HG02943 (cell line): ENCODE measurements at regions not wholly inside any gene's neighbourhood (a gene's known extent, or its start where the extent isn't known, plus 50 kb on each side); places are given as distances from the start of the nearest gene placed in this dataset.

Experiments
- ATAC-seq: cut with Tn5 transposase; IDR thresholded peaks from one replicate; pipeline ENCODE4 v1.9.1; 2021; ENCODE audit warnings: mild to moderate bottlenecking, low read depth, moderate library complexity; ENCODE audit not compliant: unreplicated experiment

DNA sequence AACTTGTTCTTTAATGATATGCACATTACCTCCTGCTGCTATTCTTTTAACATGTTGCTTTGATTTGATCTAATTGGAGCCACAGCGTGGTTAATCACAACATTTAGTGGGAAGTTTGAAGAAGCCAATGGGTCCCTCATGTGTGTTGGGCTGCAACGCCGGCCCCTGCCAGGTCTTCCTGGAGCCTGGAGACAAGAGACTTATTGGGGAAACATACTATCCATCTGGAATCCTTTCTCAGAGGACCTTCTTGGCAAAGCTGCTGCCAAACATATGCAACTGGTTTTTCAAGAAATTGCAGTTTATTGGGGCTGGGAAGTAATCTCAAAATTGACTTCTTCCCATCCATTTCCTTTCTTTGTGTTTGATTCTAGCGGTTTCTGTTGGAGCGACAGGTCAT is 396.3 kb upstream of the PROK2 start:
- ATAC-seq: no peak

DNA sequence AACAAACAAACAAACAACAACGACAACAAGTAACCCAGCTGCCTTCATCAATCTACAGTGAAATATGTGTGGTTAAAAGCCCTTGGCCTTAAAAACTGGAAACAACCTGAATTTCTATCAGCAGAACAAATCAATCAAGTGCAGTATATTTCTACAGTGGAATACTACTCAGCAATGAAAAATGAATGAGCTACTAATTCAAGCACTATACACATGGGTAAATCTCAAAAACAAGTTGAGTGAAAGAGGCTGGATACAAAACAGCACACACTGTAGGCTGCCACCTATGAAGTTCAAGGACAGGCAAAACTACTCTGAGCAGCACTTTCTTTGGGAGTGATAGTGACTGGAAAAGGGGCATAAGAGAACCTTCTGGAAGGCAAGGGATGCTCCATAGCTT is 395.5 kb upstream of the PROK2 start:
- no peak for ATAC-seq

DNA sequence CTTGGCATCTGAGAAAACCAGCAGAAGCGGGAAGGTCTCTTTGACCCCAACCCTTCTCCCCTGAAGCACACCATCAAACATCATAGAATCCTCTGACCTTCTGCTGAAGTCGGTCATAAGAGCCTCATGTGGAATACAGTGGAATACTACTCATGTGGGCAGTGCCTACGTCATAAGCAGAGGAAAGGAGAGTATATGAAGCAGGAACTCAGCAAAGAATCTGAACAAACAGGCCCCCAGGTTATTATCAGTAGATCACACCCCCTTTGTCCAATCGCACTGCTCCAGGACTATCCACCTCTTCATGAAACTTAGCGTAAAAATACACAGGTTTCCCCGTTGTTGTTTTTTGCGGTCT is 394.1 kb upstream of the PROK2 start:
- ATAC-seq: no peak

DNA sequence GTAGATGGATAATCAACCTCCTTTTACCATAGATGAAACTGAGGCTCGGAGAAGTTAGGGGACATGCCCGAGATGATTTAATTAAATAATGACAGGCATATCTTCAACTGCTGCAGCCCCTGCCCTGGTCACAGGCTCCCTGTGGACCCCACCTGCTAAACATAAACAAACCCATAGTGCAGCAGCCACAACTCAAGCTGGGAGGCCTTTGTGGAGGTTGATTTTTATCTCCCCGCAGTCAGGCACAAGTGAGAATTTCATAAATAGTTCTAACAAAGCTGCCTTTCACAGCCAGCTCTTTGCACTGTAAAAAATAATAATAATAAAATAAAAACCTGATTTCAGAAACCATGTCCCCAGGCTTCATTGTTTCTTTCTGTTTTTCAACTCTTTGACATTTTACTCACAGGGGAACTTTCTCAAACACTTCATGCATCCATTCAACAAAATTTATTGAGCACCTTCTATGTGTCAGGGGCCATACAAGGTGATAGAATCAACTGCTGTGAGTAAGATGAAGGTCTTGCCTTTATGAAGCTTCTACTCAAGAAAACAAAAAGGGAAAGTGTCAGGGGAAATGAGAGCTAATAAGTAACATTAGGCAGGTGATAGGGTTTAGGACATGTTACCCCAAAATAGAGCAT is 393.6 kb upstream of the PROK2 start:
- no peak for ATAC-seq

DNA sequence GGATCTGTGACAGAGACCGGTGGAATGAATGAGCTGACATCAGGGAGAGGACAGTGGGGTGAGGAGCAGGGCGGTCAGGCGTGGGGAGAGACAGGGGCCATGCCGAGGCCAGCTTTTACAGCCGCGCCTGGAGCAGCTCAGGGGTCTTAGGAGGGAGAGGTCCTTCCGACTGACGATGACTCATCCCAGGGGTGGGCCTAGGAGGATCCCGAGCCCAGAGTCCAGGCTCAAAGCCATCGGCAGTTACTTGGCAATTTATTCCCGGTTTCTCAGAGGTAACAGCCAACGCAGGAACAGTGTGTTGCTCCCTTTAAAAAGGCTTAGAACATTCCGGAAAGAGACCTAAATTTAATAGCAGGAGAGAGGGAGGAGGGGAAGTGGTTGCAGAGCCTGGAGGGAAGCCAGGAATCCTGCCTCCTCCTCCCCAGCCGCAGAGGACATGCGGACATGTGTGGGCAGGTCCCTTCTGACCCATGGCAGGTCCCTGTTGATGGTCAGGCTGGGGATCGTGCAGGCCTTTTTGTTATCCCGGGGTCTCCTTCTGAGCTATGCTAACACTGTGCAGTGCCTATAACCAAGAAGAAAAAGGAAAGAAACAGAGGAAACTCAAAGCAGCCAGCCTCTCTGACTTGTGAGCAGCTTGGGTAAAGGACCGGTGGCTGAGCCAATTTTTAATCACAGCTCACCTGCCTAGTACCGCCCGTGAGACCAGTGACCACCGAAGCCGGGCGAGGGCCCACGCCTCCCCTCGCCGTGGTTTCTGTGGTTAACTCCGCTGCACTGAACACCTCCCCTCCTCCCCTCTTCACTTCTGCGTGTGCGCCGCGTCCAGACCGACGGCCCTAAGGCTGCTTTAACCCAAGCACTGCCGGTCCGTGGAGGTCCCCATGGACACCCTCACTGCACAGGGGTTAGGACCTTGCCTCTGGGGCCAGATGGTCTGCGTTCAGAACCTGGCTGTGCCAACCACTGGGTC is 392.4 kb upstream of the PROK2 start:
- ATAC-seq: peak; percentile 38

DNA sequence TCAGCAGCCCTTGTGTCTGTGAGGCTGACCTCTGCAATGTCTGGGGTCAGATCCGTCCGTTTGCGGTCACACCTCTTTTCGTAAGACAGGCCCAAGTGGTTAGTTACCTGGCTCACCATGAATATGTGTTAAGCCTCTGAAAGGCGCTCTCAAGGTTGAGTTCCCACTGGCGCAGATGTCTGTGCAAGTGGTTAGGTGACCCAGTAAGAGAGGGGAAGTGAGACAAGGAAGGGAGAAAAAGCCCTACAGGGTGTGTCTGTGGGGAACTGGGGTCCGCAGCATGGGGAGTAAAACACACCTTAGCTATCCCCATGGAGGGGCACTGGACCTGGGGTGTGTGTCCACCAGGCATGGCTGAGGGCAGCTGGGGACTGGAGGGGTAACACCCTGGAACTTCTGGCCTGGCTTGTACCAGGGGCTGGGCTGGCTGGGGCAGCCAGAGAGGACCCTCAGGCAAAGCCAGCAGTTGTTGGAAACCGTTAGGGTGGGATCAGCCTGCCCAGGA is 391.6 kb upstream of the PROK2 start:
- ATAC-seq: peak; percentile 93

DNA sequence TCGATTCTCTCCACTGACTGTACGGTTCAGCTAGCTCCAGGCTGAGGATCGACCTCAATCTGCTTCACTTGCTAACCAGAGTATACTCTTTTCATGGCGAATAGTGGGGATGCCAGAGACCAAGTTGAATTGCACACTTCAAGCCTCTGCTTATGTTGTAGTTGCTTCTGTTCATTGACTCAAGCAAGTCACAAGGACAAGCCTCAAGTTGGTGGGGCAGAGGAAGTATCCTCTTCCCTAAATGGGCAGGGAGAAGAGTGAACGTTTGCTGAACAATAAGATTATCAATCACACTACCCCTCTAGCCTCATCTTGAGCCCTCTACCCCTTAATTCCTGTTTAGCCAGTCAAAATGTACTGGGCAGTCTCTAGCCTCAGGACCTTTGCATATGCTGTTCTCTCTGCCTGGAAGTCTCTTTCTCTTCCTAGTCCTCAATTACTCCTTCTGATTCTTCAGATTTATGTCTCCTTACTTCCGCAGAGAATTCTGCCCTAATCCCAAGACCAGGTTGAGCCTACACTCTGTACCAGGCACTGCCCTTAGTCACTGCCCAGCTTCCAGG is 390.4 kb upstream of the PROK2 start:
- no peak for ATAC-seq

DNA sequence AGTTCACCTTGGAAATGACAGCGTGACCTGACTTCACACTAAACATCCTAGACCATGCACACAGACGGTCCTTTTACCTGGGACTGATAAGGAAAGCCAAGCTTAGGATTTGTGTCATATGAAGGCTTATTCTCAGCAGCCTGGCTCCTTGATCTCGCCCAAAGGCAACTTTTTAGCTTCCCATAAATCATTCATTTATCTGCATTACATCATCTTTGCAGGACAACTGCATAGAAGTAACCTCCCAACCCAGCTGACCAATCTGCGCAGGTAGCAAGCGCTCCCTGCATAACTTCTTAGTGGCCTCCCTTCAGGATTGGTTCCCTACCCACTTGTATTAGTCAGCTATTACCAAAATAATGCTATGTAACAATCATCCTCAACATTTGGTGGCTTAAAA is 389.9 kb upstream of the PROK2 start:
- ATAC-seq: no peak

DNA sequence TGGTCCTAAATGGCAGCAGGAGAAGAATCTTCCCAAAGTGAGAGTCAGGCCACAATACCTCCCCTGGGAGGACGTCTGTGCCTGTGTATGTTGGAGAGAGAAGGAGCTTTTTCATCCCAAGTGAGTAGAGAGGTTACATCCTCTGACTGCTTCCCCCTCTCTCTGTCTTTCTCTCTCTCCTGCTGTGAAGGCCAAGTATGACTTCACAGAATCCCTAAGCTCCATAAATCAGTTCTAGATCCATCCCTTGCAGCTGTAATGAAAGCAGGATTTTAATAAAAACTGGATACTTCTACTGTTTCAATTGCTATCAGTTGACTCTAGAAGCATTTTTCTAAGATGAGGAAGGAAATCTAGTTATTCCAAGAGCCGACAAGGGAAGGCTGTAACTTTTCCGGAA is 389.1 kb upstream of the PROK2 start:
- ATAC-seq: no peak

DNA sequence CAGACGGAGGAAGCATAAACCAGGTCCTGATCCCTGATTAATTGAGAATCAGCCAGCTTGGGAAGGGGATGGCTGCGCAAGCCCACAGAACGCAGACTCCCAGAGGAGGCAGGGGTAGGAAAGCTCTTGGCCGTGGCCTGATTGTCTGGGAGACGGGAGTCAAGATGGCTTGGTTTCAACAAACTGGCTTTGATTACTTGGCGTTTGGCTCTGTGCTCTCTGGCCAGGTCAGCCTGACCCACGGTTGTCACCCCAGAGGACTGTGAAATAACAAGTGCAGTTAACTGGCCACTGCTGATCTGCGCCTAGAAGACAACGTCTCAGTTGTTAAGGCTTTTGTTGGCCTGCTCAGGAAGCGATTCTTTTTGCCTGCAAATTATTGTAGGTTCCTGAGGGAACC is 387.0 kb upstream of the PROK2 start:
- no peak for ATAC-seq

DNA sequence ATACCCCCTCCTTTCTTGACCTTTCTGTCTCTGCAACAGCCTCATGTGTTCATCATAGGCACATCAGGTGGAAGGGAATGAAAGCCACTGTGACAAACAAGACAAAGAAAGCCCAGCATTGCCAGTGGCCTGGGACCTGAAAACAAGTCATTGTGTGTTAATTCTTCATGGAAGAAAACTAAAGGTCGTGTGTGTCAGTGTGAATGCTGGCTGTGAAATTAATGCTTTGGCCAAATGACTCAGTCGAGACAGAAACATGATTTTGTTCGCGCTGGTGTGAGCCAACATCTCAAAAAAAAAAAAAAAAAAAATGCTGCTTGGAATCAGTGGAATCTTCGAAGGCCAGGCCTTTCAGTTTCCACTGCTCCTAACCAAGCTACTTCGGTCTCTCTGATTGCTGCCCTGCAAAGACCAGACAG is 386.5 kb upstream of the PROK2 start:
- no peak for ATAC-seq

DNA sequence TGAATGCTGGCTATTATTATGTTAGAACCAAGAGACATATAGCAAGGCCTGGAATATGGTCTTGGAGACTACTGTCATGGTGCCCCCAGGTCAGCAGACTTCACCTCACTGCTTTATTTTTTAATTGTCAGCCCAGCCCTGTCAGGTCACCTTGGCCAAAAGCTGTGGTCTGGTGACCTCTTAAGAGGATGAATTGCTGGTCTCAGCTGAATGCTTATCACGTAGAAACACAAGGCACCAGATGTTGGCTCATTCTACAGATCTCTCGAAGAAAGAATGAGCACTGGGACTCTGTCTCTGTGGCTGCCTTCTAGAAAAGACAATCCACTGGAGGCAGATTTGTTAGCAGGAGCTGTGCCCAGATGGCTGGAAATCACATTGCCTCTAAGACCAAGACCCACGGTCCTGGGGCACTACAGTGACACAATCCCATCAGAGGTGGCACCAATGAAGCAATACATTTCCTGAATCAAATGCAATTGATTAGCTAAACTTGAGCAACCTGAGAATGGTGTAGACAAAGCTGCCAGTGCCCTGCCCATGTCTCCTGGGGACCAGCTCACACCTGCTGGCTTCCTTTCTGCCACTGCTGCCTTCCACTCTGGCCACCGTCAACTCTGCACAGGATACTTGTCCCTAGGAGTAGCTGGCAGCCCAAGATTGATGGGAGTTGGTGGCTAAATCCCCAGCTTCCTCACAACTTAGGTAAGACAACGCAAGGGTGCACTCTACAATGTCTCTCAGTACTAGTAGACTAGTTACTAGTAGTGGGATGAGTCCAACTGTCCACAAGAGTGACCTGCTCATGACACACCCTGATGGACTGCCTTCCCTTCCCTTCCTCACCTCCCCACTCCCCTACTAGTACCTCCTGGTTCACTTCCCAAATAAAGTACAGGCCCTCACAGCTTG is 384.9 kb upstream of the PROK2 start:
- ATAC-seq: no peak

DNA sequence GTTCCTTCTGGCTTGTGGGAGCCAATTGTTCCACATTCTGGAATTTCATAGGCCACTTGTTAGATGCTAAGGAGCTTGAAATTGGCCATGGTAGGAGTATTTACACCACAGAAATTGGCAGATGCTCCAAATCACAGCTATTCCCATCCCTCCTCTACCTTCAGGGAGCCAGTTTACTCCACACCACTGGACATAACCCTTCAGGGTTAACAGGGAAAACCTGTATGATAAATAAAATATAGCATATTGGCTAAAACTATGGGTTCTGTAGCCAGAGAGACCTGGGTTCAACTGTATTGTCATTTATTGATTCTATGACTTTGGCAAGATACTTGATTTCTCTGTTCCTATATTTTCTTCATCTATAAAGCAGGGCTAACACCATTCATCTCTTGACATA is 384.2 kb upstream of the PROK2 start:
- no peak for ATAC-seq

DNA sequence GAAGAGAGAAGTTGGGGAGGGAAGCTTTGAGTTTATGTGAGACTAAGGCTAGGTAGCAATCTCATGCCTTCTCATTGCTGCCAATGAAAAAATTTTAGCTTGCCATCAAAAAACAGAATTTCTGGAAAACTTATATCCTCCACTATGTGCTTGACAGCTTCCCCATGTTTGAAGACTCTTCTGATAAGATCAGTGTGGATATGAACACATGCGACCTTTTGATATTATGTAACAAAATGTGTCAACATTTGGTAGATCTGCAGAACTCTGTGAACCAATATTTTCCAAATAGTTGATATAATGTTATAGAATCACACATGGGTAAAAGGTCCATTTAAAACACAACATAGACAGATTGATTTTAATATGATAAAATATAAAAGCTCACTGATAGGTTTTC is 380.9 kb upstream of the PROK2 start:
- no peak for ATAC-seq

DNA sequence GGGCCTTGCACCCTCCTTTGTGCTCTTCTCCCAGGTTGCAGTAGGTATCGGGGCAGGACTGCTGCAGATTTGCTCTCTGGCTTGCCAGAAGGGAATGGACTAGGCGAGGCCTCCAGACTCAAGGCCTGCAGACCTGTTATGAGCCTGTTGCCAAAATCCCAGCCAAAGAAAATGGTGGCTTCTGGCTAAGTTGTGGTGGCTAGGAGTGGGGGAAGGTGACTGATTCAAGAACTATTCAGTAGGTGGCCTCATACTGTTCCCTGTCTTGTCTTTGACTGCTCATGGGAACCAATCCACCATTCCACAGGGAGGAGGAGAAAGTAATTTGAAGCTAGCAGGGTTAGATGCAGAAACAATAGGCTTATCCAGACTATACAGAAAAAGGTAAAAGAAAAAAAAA is 380.4 kb upstream of the PROK2 start:
- ATAC-seq: no peak

DNA sequence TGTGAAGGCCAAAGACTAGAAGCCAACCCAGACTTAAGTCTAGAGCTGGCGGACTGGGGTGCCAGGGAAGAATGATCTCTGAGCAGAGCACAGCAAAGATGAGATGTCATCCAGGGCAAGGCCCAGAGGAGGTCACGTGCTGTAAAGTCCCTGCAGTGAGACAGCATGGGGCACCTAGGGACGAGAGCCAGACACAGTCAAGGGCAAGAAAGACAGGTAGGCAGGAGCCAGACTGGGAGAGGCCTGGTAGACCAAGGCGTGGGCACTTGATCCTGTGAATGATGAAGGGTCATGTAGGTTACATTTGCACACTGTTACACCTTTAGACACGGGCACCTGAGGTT is 379.7 kb upstream of the PROK2 start:
- no peak for ATAC-seq

DNA sequence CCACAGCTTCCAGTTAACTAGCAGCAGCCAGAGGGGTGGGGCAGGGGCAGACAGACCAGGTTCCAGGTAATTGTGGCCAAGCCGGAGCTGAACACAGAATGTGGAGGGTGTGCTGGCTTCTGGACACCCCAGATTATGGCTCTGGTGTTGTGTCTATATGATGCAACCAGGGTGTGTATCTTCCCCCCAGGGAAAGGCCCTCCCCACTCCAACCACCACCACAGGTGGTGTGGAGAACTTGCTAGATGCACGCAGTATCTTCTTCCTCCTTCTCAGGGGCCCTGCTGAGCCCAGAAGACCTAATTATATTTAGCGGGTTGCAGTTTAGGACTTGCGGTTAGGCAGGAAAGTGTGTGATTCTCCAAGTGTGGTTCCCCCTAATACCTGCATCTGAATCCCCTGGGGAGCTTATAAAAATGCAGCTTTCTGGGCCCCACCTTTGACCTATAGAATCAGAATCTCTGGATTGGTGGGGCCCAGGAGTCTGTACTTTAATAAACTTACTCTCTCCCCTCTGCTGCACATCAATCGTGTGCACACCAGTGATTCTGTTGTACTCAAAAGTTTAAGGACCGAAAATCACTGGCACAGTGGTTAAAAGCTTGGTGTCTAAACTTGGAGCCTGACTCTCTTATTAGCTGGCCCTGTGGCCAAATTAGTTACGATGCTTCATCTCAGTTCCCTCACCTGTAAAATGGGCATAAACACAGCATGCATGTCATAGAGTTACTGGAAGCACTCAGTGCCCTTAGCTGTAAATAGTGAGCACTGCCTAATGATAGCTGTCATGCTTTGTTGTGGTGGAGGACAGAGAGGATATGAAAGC is 379.1 kb upstream of the PROK2 start:
- ATAC-seq: peak; percentile 82

DNA sequence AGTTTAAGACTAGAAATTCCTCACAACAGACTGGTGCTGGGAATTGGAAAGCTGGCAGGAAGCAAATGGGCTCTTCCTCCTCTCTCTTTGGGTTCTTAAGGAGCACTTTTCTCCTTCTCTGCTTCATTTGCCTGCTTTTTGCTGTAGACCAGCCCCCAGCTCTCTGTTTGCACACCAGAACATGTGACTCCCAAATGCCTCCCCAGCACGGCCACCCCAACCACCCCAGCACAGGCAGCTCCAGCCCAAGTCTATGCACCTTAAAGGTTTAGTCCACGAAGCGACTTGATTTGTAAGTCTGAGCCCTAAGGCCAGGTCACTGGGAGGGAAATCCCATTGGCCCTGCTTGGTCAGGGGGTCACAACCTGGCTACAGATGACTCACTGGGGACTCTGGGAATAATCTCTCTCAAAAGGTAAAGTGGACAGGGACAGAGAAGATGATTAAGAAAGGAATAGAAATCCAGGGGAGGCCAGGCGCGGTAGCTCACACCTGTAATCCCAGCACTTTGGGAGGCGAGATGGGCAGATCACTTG is 377.8 kb upstream of the PROK2 start:
- ATAC-seq: no peak

DNA sequence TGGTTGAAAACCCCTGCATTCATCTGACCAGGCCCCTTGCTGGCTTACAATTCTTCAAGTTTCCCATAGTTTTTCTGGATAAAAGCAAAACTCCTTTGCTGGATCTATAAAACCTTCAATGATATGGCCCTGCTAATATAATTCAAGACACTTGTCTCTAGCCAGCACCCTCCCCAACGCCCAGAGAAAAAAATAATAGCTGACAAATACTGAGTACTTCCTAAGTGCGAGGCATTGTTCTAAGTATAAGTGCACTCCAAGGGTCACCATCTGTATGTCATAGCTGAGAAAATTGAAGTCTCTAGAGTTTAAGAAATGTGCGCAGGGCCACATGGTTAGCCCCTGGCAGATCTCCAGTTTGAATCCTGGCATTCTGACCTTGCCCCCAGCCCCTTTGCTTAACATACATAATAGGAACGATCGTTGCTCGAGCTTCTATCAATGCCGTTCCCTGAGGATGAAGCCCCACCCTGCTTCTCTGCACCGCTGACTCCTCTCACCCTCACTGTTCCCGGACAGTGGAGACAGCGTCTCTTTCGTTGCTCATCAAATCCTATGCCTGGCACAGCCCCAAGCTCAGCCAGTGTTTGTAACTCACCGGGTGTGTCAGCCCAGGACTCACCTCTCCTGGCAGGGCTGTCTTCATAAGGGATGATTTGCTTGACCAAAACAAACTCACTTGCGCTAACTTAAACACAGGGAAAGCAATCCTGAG is 377.1 kb upstream of the PROK2 start:
- no peak for ATAC-seq
